SU-DHL-6 (cell line): ENCODE measurements at regions not wholly inside any gene's neighbourhood (a gene's known extent, or its start where the extent isn't known, plus 50 kb on each side); places are given as distances from the start of the nearest gene placed in this dataset.

Experiments
- H2AFZ ChIP-seq: fragments of 200-600 bp; sonication (generic); 2 replicates; pipeline ENCODE4 v1.6.1; 2014; ENCODE audit warnings: low read depth, mild to moderate bottlenecking, moderate library complexity, mixed read lengths, antibody characterized with exemption, low read length; ENCODE audit not compliant: severe bottlenecking
- H3F3A ChIP-seq: fragments of 200-600 bp; shearing (Covaris generic); 2 replicates; pipeline ENCODE4 v1.6.0; 2016; ENCODE audit warnings: antibody characterized with exemption, mild to moderate bottlenecking; ENCODE audit not compliant: insufficient read depth
- H3K27ac ChIP-seq: fragments of 200-600 bp; sonication (generic); 2 replicates; pipeline ENCODE4 v1.5.1; 2016; ENCODE audit warnings: low read depth, mild to moderate bottlenecking, low read length, moderate library complexity, mixed read lengths
- H3K27me3 ChIP-seq: fragments of 200-600 bp; sonication (generic), shearing (Covaris generic); 2 replicates; pipeline ENCODE4 v1.6.0; 2014; ENCODE audit warnings: mild to moderate bottlenecking, low read length
- H3K36me3 ChIP-seq: fragments of 200-600 bp; sonication (generic); 2 replicates; pipeline ENCODE4 v1.6.1; 2014; ENCODE audit warnings: mild to moderate bottlenecking, low read length, mixed read lengths
- H3K4me2 ChIP-seq: fragments of 300-600, 200-600 bp; shearing (Covaris generic), sonication (generic); 2 replicates; pipeline ENCODE4 v1.6.0; 2014; ENCODE audit warnings: low read length, low read depth, mild to moderate bottlenecking; ENCODE audit not compliant: poor library complexity, severe bottlenecking
- H3K4me3 ChIP-seq: fragments of 200-600 bp; sonication (generic); 2 replicates; pipeline ENCODE4 v1.5.1; 2014; ENCODE audit warnings: antibody characterized with exemption, low read length, mild to moderate bottlenecking, mixed read lengths; ENCODE audit not compliant: insufficient read depth, poor library complexity, severe bottlenecking
- H3K79me2 ChIP-seq: fragments of 200-600 bp; sonication (generic); 2 replicates; pipeline ENCODE4 v1.6.1; 2014; ENCODE audit warnings: mild to moderate bottlenecking, low read length, moderate library complexity; ENCODE audit not compliant: insufficient read depth
- H3K9ac ChIP-seq: fragments of 200-600 bp; sonication (generic); 2 replicates; pipeline ENCODE4 v1.7.0; 2014; ENCODE audit warnings: mild to moderate bottlenecking, low read length
- H3K9me2 ChIP-seq: fragments of 200-600 bp; sonication (generic); replicated peaks from 2 replicates; pipeline ENCODE4 v1.6.1; 2014; ENCODE audit warnings: low read length; ENCODE audit not compliant: insufficient read depth
- H3K9me3 ChIP-seq: fragments of 200-600 bp; sonication (generic); 2 replicates; pipeline ENCODE4 v1.6.1; 2014; ENCODE audit warnings: low read length, mixed read lengths; ENCODE audit not compliant: insufficient read depth
- H4K20me1 ChIP-seq: fragments of 200-600 bp; sonication (generic); 2 replicates; pipeline ENCODE4 v1.6.1; 2014; ENCODE audit warnings: low read depth, mild to moderate bottlenecking, antibody characterized with exemption, low read length, moderate library complexity, mixed read lengths
- CTCF ChIP-seq: fragments of 200-600 bp; sonication (generic); IDR thresholded peaks from one replicate; pipeline ENCODE4 v1.5.1; 2017; ENCODE audit warnings: antibody characterized with exemption, mild to moderate bottlenecking, low read length, moderate library complexity; ENCODE audit not compliant: insufficient read depth, poor library complexity, severe bottlenecking
- EZH2phosphoT487 ChIP-seq: fragments of 200-600 bp; sonication (generic), shearing (Covaris generic); conservative IDR thresholded peaks from 2 replicates; pipeline ENCODE4 v1.6.1; 2018; ENCODE audit warnings: mild to moderate bottlenecking, antibody characterized with exemption, low read length, moderate library complexity, mixed read lengths

DNA sequence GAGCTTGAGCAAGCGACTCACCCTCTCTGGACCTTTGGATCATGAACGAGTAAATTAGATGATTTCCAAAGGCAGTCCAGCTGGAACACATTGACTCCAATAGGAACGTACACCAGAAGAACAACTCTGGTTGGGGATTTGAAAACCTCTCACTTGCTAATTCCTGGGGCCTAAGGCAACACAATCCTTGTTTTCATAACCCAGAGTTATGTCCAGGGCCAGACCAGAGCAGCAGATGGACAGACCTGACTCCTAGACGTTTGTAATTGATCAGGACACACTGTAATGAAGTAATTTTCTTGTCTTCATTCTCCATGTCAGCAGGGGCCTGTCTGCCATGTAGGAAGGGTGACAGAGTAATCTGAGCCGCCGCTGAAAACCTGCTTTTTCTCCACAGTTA lies 283.9 kb downstream of the IDS start:
- no peak overlapping the region for H3K4me3 ChIP-seq
- no peak overlapping the region for H3K4me2 ChIP-seq
- no peaks in the 10 kb centered on the region for H3F3A ChIP-seq
- no peaks in the 10 kb centered on the region for H3K9me2 ChIP-seq
- no peak for TF ChIP-seq CTCF
- TF ChIP-seq EZH2phosphoT487, result no peak
- H3K79me2 ChIP-seq, result no peaks in the 10 kb centered on the region
- no peak overlapping the region for H2AFZ ChIP-seq
- H3K9ac ChIP-seq, result no peak overlapping the region
- H3K9me3 ChIP-seq, result no peaks in the 10 kb centered on the region
- no peaks in the 10 kb centered on the region for H3K36me3 ChIP-seq
- no peaks in the 10 kb centered on the region for H3K27me3 ChIP-seq
- H3K27ac ChIP-seq, result no peak overlapping the region
- no peaks in the 10 kb centered on the region for H4K20me1 ChIP-seq

- Histone ChIP-seq H3K27me3 (no peaks in the 10 kb centered on the region), H3K36me3 (no peaks in the 10 kb centered on the region), H4K20me1 (no peaks in the 10 kb centered on the region), H3K4me3 (no peak overlapping the region), H3K79me2 (no peaks in the 10 kb centered on the region), H3K9me2 (no peaks in the 10 kb centered on the region), H3K9ac (no peak overlapping the region), H2AFZ (no peak overlapping the region), H3K9me3 (no peaks in the 10 kb centered on the region), H3K27ac (no peak overlapping the region), H3F3A (no peaks in the 10 kb centered on the region), H3K4me2 (no peak overlapping the region)
- no peak for TF ChIP-seq CTCF
- no peak for TF ChIP-seq EZH2phosphoT487
Measured at GRCh38 chrX:149213264-149213663, 291.8 kb downstream of the IDS start.

DNA sequence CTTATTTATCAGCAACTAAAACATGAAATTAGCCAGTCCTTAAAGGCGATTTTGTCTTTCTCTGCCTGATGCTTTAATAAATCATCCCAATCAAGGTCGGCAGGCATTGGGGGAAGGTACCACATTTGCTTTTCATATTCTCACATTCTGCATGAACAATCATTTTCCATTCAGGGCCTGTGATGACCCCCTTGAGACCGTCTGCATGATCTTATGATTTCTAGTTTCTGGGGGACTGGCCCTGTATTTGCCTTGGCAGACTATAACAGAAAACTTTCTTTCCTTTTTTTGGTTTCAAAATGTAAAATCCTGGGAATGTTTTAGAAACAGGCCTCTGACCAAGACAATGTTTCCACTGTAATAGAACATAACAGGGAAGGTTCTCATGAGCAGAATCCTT lies 296.8 kb downstream of the IDS start:
- TF ChIP-seq CTCF (no peak), EZH2phosphoT487 (no peak)
- Histone ChIP-seq H3K9ac (no peak overlapping the region), H3K9me2 (no peaks in the 10 kb centered on the region), H3K36me3 (no peaks in the 10 kb centered on the region), H3K4me3 (no peak overlapping the region), H3K27ac (no peak overlapping the region), H3K79me2 (no peaks in the 10 kb centered on the region), H2AFZ (no peak overlapping the region), H3K9me3 (no peaks in the 10 kb centered on the region), H3F3A (no peaks in the 10 kb centered on the region), H4K20me1 (no peaks in the 10 kb centered on the region), H3K27me3 (no peaks in the 10 kb centered on the region), H3K4me2 (no peak overlapping the region)

- Histone ChIP-seq H3K79me2 (no peaks in the 10 kb centered on the region), H3K9me2 (no peaks in the 10 kb centered on the region), H3K27ac (no peak overlapping the region), H2AFZ (no peak overlapping the region), H3K9ac (no peak overlapping the region), H3K27me3 (no peaks in the 10 kb centered on the region), H4K20me1 (no peaks in the 10 kb centered on the region), H3F3A (no peaks in the 10 kb centered on the region), H3K9me3 (no peaks in the 10 kb centered on the region), H3K4me2 (no peak overlapping the region), H3K36me3 (no peaks in the 10 kb centered on the region), H3K4me3 (no peak overlapping the region)
- no peak for TF ChIP-seq CTCF
- no peak for TF ChIP-seq EZH2phosphoT487
Measured at GRCh38 chrX:149207518-149207917, 297.6 kb downstream of the IDS start.
